Uterus (tissue), 2 donors: ENCODE measurements at regions not wholly inside any gene's neighbourhood (a gene's known extent, or its start where the extent isn't known, plus 50 kb on each side); places are given as distances from the start of the nearest gene placed in this dataset.

Experiments used
- POLR2A ChIP-seq, 2 donors: fragments of 450-650 bp; IDR thresholded peaks; one replicate each; pipeline ENCODE4 v1.6.1; 2016; ENCODE audit warnings: antibody characterized with exemption in 2 of 2, mild to moderate bottlenecking in 1 of 2, moderate library complexity in 1 of 2
- TF ChIP-seq, protein P1 (sequence below), 4 experiments: fragments of 200-600 bp in 2 of 4; fragments of 450-650 bp in 2 of 4; sonication (generic) in 2 of 4; IDR thresholded peaks; one replicate each; pipeline ENCODE4 v1.5.1; 2016 to 2019; ENCODE audit warnings: antibody characterized with exemption in 4 of 4, mild to moderate bottlenecking in 2 of 4, moderate library complexity in 1 of 4

GRCh38 chr5:142246258-142246657 is 78.6 kb downstream of the SPRY4 start:
- TF ChIP-seq, protein P1, sequence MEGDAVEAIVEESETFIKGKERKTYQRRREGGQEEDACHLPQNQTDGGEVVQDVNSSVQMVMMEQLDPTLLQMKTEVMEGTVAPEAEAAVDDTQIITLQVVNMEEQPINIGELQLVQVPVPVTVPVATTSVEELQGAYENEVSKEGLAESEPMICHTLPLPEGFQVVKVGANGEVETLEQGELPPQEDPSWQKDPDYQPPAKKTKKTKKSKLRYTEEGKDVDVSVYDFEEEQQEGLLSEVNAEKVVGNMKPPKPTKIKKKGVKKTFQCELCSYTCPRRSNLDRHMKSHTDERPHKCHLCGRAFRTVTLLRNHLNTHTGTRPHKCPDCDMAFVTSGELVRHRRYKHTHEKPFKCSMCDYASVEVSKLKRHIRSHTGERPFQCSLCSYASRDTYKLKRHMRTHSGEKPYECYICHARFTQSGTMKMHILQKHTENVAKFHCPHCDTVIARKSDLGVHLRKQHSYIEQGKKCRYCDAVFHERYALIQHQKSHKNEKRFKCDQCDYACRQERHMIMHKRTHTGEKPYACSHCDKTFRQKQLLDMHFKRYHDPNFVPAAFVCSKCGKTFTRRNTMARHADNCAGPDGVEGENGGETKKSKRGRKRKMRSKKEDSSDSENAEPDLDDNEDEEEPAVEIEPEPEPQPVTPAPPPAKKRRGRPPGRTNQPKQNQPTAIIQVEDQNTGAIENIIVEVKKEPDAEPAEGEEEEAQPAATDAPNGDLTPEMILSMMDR (IDR thresholded peaks at IDR 0.05): no peak
- no peak for TF ChIP-seq POLR2A (IDR thresholded peaks at IDR 0.05)
